HG02763 (cell line): ENCODE measurements at regions not wholly inside any gene's neighbourhood (a gene's known extent, or its start where the extent isn't known, plus 50 kb on each side); places are given as distances from the start of the nearest gene placed in this dataset.
"Not testable (repeated sequence)": the region's sequence is repeated elsewhere in the genome, so short reads cannot be mapped to it uniquely, and the experiment has no call there.

ENCODE experiments used
- ATAC-seq: cut with Tn5 transposase; IDR thresholded peaks from one replicate; pipeline ENCODE4 v1.9.1; 2021; ENCODE audit warnings: mild to moderate bottlenecking, moderate library complexity; ENCODE audit not compliant: unreplicated experiment

DNA sequence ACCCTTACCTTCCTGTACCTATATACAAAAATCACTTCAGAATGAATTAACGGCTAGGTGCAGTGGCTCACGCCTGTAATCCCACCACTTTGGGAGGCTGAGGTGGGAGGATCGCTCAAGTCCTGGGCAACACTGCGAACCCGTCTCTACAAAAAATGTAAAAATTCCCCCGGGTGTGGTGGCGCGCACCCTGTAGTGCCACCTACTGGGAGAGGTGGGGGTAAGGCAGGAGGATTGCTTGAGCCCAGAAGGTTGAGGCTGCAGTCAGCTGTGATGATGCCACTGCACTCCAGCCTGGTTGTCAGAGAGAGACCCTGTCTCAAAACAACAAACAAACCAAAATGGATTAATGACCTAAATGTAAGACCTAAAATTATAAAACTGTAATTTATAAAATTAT, 307.6 kb downstream of the SPATA31A1 start:
- not testable (repeated sequence) for ATAC-seq

- ATAC-seq = peak; percentile 57
Observed at GRCh38 chr9:39663713-39664112, 308.2 kb downstream of the SPATA31A1 start.

- not testable (repeated sequence) for ATAC-seq
Observed at GRCh38 chr9:39665020-39665419, 309.6 kb downstream of the SPATA31A1 start.

- ATAC-seq = not testable (repeated sequence)
Observed at GRCh38 chr9:39674437-39675210, 319.2 kb downstream of the SPATA31A1 start.

DNA sequence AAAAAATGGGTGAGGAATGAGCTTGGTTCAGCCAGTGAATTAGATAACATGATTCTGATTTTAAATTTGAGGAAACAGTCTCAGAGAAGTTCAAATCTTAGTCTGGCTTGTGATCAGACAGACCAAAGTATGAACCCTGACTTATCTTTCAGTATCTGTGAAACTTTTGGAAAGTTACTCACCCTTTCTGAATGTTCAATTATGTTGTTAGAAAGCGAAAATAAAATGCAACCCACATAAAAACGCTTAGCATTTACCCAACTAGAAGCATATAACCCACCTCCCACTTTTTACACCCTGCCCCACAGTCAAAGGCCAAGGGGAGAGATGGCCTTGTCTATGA, 319.7 kb downstream of the SPATA31A1 start:
- ATAC-seq = not testable (repeated sequence)

- not testable (repeated sequence) for ATAC-seq
Observed at GRCh38 chr9:39678534-39679263, 323.2 kb downstream of the SPATA31A1 start.

DNA sequence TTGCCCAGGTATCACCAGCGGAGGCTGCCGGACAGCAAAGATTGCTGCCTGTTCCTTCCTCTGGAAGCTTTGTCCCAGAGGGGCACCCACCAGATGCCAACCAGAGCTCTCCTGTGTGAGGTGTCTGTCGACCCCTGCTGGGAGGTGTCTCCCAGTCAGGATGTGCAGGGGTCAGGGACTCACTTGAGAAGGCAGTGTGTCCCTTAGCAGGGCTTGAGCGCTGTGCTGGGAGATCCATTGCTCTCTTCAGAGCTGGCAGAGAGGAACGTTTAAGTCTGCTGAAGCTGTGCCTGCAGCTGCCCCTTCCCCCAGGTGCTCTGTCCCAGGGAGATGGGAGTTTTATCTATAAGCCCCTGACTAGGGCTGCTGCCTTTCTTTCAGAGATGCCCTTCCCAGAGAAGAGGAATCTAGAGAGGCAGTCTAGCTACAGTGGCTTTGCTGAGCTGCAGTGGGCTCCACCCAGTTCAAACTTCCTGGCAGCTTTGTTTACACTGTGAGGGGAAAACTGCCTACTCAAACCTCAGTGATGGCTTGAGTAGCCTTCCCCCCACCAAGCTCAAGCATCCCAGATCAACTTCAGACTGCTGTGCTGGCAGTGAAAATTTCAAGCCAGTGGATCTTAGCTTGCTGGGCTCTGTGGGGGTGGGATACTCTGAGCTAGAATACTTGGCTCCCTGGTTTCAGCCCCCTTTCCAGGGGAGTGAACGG, 325.4 kb downstream of the SPATA31A1 start:
- not testable (repeated sequence) for ATAC-seq

DNA sequence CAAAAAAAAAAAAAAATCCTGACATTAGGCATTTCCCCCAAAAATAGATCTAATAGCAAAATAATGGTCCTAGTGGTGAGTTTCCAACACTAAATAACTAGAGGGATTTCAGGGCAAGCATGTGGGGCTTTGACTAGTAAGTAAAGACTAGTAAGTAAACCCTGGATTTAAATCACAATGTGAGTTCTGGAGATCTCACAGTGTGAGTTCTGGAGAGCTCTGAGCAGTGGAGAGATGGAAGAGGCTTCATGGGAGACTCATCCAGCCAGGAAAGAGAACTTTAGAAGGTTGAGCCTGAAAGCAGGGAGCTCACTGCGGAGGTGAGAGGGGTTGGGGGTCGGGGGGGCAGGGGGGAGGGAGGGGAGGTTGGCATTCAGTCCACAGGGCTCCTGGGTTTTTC, 373.4 kb downstream of the SPATA31A1 start:
- not testable (repeated sequence) for ATAC-seq

DNA sequence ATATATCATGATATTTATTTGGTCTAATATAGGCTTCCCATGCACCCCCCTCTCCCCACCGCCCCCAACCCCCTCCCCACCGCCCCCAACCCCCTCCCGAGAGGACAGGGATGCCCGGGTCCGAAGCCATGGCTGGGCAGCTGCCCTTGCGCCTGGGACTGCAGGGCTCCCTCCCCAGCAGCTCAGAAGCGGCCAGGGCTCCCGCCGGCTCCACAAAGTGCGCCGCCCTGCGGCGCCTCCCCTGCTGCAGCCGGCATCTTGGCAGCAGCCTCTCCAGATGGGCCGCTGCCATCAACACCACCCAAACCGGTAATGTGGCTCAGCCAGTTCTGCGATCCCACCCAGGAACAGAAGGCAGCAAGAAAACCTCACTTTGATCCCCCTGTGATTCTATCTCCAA, 389.4 kb downstream of the SPATA31A1 start:
- ATAC-seq = not testable (repeated sequence)

- not testable (repeated sequence) for ATAC-seq
Observed at GRCh38 chr9:39775570-39775969, 420.1 kb downstream of the SPATA31A1 start.

DNA sequence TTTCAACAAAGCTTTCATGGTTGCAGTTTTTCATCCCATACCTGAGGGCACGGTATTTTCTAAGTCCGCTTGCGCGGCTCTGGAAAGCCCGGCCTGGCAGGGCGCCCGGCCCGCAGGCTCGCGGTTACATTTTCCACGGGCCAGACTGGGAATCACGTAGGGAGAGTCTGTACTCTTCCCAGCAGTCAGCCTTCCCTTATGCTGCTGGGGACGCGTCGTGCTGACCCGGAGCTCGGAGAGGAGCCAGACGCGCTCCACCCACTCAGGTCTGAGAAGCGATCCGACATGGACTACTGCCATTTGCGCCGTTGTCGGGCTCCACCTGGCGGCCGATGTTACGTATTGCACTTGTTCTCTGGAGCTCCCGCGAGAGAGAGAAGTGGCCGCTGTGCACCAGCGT, 435.9 kb downstream of the SPATA31A1 start:
- ATAC-seq = peak; percentile 100

- not testable (repeated sequence) for ATAC-seq
Observed at GRCh38 chr9:39797935-39798334, 442.5 kb downstream of the SPATA31A1 start.

GRCh38 chr9:39799252-39799651, 443.8 kb downstream of the SPATA31A1 start:
- not testable (repeated sequence) for ATAC-seq

DNA sequence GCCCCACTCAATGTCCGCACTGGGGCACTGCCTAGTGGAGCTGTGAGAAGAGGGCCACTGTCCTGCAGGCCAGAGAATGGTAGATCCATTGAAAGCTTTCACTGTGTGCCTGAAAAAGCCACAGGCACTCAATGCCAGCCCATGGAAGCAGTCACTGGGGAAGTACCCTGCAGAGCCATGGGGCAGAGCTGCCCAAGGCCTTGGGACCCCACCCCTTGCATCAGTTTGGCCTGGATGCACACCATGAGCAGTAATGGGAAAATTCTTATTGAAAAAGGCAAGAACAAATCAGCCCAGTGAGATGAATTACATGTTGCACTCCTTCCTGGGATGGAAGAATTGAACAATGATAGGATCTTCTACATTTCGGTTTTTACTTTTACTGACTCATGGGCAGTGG, 447.1 kb downstream of the SPATA31A1 start:
- not testable (repeated sequence) for ATAC-seq

DNA sequence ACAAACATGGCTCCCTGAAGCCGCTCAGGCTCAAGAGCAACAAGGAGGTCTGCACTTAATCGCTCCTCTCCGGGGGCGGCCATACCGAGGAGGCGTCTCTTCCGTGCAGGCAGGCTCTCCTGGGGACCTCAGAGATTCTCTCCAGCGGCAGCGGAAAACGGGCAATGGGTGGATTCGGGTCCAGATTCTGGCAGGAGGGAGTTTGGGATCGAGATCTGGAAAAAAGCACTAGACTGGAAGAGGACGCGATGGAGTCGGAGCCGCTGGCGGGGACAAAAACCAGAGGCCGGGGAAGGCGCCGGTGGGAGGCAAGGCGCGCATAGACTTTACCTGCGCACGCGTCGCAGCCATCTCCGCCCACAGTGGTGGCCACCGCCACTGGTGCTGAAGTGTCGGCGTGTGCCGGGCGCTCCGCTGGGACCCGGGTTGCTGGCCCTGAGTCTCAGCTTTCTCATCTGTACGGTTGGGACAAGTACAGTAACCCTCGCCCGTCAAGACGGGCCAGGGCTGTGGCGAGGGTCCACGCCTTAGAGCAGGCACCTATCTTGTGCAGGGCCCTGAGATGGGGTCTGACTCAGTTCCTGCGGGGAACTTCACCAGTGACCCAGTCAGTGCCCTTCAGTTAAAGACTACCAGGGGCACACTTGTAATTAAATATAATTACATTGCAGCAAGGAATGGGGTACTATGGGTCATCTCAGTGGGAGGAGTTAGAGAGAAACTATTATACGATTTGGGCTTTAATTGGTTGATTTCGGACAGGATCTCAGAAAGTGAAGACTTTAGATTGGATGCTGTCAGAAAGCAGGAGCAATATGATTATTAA, 454.1 kb downstream of the SPATA31A1 start:
- ATAC-seq = peak; percentile 91

GRCh38 chr9:39810401-39810800, 454.9 kb downstream of the SPATA31A1 start:
- not testable (repeated sequence) for ATAC-seq

GRCh38 chr9:39811615-39812014, 456.1 kb downstream of the SPATA31A1 start:
- not testable (repeated sequence) for ATAC-seq

DNA sequence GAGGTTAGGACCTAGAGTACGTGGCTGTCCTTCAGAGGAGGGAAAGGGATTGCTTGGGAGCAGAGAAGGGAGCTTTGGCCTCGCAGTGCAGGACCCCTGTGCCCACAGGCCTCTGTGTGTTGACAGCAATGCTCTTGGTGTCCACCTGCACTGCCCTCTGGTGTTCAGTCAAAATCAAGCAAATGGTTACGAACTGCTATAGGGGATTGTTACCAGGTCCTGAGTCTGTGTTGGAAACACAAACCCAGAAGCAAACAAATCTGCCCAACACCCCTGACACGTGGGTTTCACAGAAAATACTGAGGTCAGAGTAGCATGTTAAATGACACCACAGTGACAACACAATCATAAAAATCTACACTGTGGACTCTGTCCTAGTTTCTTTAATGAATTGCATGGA, 473.0 kb downstream of the SPATA31A1 start:
- ATAC-seq = not testable (repeated sequence)
